AG09319 (cell line): ENCODE measurements at regions not wholly inside any gene's neighbourhood (a gene's known extent, or its start where the extent isn't known, plus 50 kb on each side); places are given as distances from the start of the nearest gene placed in this dataset.
"Not testable (repeated sequence)": the region's sequence is repeated elsewhere in the genome, so short reads cannot be mapped to it uniquely, and the experiment has no call there.

ENCODE experiments used
- DNase-seq: peaks from one replicate; pipeline ENCODE4 v3.0.0-alpha.2; 2010; ENCODE audit warnings: low read depth; ENCODE audit errors: extremely low read depth
- TF ChIP-seq, protein P1 (sequence below): IDR thresholded peaks from 2 replicates; pipeline ENCODE4 v1.5.1; 2011; ENCODE audit warnings: low read depth, mild to moderate bottlenecking, inconsistent platforms, low read length, moderate library complexity

DNA sequence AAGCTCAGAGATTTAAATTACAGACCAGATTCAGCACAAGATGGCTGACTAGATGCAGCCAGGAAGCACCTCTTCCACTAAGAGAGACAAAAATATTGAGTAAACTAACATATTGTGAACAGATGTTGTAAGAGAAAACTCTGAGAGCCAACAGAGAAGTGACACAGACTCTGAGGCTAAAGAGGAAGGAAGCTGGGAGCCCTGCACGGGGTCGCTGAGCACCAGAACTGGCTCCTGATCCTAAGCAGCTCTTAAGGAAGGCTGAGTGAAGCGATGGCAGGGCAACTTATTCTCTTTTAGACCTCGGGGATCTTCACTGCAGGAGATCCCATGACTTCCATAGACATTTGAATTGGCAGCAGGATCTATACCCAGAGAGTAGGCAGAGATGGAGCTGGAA is 578.0 kb upstream of the GRM7 start:
- TF ChIP-seq, protein P1, sequence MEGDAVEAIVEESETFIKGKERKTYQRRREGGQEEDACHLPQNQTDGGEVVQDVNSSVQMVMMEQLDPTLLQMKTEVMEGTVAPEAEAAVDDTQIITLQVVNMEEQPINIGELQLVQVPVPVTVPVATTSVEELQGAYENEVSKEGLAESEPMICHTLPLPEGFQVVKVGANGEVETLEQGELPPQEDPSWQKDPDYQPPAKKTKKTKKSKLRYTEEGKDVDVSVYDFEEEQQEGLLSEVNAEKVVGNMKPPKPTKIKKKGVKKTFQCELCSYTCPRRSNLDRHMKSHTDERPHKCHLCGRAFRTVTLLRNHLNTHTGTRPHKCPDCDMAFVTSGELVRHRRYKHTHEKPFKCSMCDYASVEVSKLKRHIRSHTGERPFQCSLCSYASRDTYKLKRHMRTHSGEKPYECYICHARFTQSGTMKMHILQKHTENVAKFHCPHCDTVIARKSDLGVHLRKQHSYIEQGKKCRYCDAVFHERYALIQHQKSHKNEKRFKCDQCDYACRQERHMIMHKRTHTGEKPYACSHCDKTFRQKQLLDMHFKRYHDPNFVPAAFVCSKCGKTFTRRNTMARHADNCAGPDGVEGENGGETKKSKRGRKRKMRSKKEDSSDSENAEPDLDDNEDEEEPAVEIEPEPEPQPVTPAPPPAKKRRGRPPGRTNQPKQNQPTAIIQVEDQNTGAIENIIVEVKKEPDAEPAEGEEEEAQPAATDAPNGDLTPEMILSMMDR = no peak
- DNase-seq = no peak

DNA sequence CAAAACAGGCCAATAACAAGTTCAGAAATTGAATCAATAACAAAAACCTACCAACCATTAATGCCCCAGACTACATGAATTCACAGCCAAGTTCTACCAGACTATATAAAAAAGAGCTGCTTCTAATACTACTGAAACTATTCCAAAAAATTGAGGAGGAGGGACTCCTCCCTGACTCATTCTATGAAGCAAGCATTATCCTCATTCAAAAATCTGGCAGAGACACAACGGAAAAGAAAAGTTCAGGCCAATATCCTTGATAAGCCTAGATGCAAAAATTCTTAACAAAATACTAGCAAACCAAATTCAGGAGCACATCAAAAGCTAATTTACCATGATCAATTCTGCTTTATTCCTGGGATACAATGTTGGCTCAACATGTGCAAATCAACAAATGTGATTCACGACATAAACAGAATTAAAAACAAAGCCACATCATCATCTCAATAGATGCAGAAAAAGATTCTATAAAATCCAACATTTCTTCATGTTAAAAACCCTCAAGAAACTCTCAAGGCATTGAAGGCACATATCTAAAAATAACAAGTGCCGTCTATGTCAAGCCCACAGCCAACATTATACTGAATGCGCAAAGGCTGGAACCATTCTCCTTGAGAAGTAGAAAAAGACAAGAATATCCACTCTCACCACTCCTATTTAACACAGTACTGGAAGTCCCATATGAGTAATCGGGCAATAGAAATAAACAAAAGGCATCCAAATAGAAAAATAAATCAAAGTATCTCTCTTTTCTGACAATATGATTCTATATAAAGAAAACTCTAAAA is 573.6 kb upstream of the GRM7 start:
- no peak for DNase-seq
- TF ChIP-seq, protein P1 = no peak

DNA sequence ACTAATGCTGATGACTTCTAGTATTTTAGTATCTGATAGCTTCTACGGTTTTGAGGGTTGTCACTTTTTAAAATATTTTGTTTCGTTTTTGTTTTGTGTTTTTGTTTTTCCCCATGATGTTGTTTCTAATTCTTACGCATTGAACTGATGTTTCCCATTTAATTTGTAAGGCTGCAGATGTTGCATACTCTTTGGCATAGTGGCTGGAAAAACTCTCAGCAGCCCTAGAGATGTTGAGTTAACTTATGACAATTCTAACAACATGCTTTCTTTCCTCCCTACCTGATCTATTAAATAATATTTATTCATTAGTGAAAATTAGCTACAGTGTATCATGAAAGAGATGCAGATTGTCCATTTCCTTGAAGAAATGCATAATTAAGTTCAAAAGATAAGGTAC is 559.3 kb upstream of the GRM7 start:
- TF ChIP-seq, protein P1 = no peak
- DNase-seq = no peak

DNA sequence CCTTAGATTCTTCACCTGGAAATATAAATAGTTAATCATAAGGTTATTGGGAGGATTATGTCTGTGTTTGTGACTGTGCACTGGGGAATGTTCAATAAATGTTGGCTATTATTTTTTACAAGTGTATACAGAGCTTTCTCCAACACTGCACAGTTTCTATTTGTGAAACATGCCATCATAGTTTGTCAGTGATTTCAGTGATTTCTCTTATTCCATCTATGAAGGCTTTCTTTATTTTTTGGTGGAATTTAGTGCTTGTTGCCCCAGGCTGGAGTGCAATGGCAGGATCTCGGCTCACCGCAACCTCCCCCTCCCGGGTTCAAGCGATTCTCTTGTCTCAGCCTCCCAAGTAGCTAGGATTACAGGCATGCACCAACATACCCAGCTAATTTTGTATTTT is 545.0 kb upstream of the GRM7 start:
- TF ChIP-seq, protein P1 = no peak
- DNase-seq = no peak

DNA sequence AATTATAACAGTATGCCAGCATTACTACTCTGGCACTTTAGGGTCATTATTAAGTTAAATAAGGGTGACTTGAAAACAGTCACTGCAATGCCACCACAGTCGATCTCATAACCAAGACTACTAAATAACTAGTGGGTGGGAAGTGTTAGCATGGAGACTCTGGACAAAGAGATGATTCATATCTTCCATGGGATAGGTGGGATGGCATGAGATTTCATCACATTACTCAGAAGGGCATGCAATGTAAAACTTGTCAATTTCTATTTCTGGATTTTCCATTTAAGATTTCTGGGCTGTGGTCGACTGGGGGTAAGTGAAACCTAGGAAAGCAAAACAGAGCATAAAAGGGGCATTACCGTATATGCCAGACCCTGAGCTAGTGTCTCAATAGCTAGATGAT is 538.9 kb upstream of the GRM7 start:
- no peak for DNase-seq
- TF ChIP-seq, protein P1 = no peak

DNA sequence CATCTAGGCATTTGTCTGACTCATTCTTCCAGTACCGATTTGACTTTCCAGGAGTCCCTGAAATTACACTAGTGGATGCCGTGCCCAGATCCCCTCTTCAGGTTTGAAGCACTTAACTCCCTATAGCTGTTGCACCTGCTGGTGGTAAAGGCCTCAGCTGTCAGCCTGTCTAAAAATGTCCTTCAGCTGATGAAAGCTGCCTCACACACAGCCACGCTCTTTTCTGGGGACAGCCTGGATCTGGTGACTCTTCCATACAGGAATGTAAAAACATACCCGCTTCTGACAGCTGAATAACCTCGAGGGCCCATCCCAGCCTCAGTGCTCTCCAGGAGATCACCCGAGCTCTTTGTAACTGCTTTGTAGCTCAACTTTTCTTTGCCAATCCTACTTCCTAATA is 534.1 kb upstream of the GRM7 start:
- TF ChIP-seq, protein P1 = no peak
- DNase-seq = no peak

DNA sequence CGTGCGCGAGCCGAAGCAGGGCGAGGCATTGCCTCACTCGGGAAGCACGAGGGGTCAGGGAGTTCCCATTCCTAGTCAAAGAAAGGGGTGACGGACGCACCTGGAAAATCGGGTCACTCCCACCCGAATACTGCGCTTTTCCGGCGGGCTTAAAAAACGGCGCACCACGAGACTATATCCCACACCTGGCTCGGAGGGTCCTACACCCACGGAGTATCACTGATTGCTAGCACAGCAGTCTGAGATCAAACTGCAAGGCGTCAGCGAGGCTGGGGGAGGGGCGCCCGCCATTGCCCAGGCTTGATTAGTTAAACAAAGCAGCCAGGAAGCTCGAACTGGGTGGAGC is 520.0 kb upstream of the GRM7 start:
- DNase-seq = not testable (repeated sequence)

DNA sequence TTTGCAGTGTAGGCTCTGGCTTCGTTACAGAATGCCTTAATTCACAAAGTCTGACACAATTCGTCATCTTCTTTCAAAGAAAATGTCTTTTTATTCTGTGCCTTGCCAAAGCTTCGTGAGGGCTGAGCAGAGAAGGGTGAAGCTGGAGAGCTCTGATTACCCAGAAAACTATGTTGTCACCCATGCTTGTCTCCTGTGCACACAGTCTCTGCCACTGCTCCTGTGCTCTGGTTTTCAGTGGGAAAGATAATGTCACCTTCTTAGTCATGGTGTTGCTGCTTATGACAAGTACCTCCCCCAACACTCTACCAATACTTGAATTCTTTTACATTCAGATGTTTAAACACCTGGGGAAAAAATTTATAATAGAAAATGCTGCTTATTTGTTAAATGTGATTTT is 509.2 kb upstream of the GRM7 start:
- DNase-seq = no peak
- TF ChIP-seq, protein P1 = no peak
